ENCODE measurements at regions not wholly inside any gene's neighbourhood (a gene's known extent, or its start where the extent isn't known, plus 50 kb on each side); places are given as distances from the start of the nearest gene placed in this dataset.

DNA sequence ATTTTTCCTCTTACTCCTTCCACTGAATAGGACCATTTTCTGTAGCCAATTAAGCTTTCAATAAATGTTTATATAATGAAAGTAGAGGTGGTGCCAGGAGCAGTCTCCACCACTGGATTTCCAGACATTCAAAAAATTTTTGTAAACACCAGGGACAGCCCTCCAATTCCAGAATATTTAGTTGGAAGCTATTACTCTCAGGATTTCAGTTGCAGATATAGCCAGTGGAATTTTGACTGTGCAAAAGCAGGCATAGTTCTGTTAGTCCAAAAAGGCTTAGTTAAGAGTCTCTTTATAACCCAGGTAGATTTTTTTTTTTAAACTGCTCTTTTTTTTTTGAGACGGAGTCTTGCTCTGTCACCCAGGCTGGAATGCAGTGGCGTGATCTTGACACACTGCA, 138.1 kb upstream of the DMRT1 start:
- H2AFZ ChIP-seq (ENCODE audit: low read length): no peak overlapping the region
- no peak overlapping the region for H2BK120ac ChIP-seq (replicated peaks; ENCODE audit: low read depth, low read length)
- ChIA-PET POLR2A (ENCODE audit: partially characterized antibody) (interaction anchor here (0.6 kb wide), 1 partner anchor 52 kb away, joined by 3 read pairs; no protein-coding TSS in a partner anchor), CTCF (ENCODE audit: partially characterized antibody) (interaction anchor here (0.9 kb wide), 1 partner anchor 123 kb away, joined by 3 read pairs; no protein-coding TSS in a partner anchor)
- H3K23me2 ChIP-seq (ENCODE audit: low read depth, low read length): peaks cover 2% of the 10 kb centered on the region; the same call in 1 of the 2 replicates
- H3K4me2 ChIP-seq (ENCODE audit: insufficient read depth in 1 of 2, low read depth in 2 of 2, low read length in 2 of 2): no peak overlapping the region
- no peak overlapping the region for H2AK5ac ChIP-seq (ENCODE audit: low read depth, low read length)
- DNase-seq (ENCODE audit: low read depth in 1 of 2, low spot score in 2 of 2) (no peak), FAIRE-seq (no peak)
- no peak overlapping the region for H3K23ac ChIP-seq (ENCODE audit: insufficient read length)
- no peak overlapping the region for H3K27ac ChIP-seq (ENCODE audit: low read depth, low read length)
- H3K27me3 ChIP-seq (replicated peaks in 1 of 4; ENCODE audit: control insufficient read depth in 3 of 4, extremely low read depth in 1 of 4, insufficient read depth in 3 of 4, low read length in 3 of 4): no peaks in the 10 kb centered on the region
- H3K79me1 ChIP-seq (ENCODE audit: low read depth, low read length): no peaks in the 10 kb centered on the region
- no peak overlapping the region for H3K18ac ChIP-seq (ENCODE audit: extremely low read depth, low read length)
- no peak overlapping the region for H3K14ac ChIP-seq (ENCODE audit: insufficient read length)
- H2BK12ac ChIP-seq (ENCODE audit: low read depth, low read length): no peak overlapping the region
- no peak overlapping the region for H3K4ac ChIP-seq (replicated peaks; ENCODE audit: insufficient read length, low read depth, low read length)
- 100% methylated on average over 2 of the region's 2 CpGs; no CpG with 5 or more reads in 1 of the 2 experiments for WGBS, 2 experiments (ENCODE audit: extremely low coverage in 1 of 2, insufficient coverage in 1 of 2, insufficient read length in 1 of 2, insufficient replicate concordance in 2 of 2, low coverage in 1 of 2, low lambda C conversion rate in 2 of 2, missing lambda C conversion rate in 1 of 2)
- H2BK20ac ChIP-seq (ENCODE audit: low read length): no peak overlapping the region
- no peak overlapping the region for H3K4me3 ChIP-seq (ENCODE audit: extremely low read depth in 1 of 4, insufficient read depth in 2 of 4, low read depth in 3 of 4, low read length in 4 of 4)
- no peak overlapping the region for H3K56ac ChIP-seq (replicated peaks; ENCODE audit: insufficient read length, low read depth, low read length)
- H4K8ac ChIP-seq (ENCODE audit: extremely low read depth, insufficient read depth, low read length): no peak overlapping the region
- H3K9ac ChIP-seq (replicated peaks in 1 of 4; ENCODE audit: extremely low read depth in 1 of 4, low read depth in 3 of 4, low read length in 3 of 4): no peak overlapping the region
- H3K9me3 ChIP-seq (ENCODE audit: insufficient read depth in 2 of 2, low read depth in 1 of 2, low read length in 1 of 2): no peaks in the 10 kb centered on the region
- no peaks in the 10 kb centered on the region for H4K20me1 ChIP-seq (replicated peaks in 1 of 2; ENCODE audit: control insufficient read depth in 1 of 2, insufficient read depth in 2 of 2, low read length in 2 of 2)
- H4K91ac ChIP-seq (replicated peaks; ENCODE audit: insufficient read length, low read length): no peak overlapping the region
- no peak overlapping the region for H2BK5ac ChIP-seq (ENCODE audit: low read depth, low read length)
- H3K36me3 ChIP-seq (ENCODE audit: control insufficient read depth in 2 of 4, insufficient read depth in 4 of 4, low read length in 3 of 4): no peaks in the 10 kb centered on the region
- H3K4me1 ChIP-seq (replicated peaks in 1 of 4; ENCODE audit: control insufficient read depth in 3 of 4, insufficient read depth in 4 of 4, low read length in 3 of 4): peaks cover under 1 to 12% (median 6%) of the 10 kb centered on the region in 4 experiments; a peak in 6 of 7 replicates
- no peak overlapping the region for H2BK15ac ChIP-seq (ENCODE audit: low read length)
- no peaks in the 10 kb centered on the region for H3K79me2 ChIP-seq (ENCODE audit: control insufficient read depth in 1 of 2, insufficient read depth in 2 of 2, low read length in 2 of 2)
- H4K5ac ChIP-seq (ENCODE audit: insufficient read length, low read depth, low read length): no peak overlapping the region
- no peak for TF ChIP-seq CBX8 (IDR thresholded peaks at IDR 0.05; ENCODE audit: borderline replicate concordance, low read depth, low read length)
- TF ChIP-seq SIX5 (IDR thresholded peaks at IDR 0.05; ENCODE audit: low read depth, low read length): no peak
- no peak for TF ChIP-seq KDM4A (IDR thresholded peaks at IDR 0.05; ENCODE audit: low read depth, low read length, severe bottlenecking)
- no peak for TF ChIP-seq FOSL1 (IDR thresholded peaks at IDR 0.05; ENCODE audit: insufficient read depth, low read depth, low read length)
- no peak for TF ChIP-seq NANOG (IDR thresholded peaks at IDR 0.05; ENCODE audit: insufficient read depth, low read depth, low read length, poor library complexity, severe bottlenecking)
- no peak for TF ChIP-seq SAP30 (IDR thresholded peaks at IDR 0.05; ENCODE audit: insufficient read depth, insufficient replicate concordance, low read length)
- no peak for TF ChIP-seq POU5F1 (IDR thresholded peaks at IDR 0.05; ENCODE audit: low read depth, low read length)
- no peak for TF ChIP-seq GTF2F1 (IDR thresholded peaks at IDR 0.05; ENCODE audit: borderline replicate concordance, low read depth, low read length)
- TF ChIP-seq CHD1 (IDR thresholded peaks at IDR 0.05; ENCODE audit: low read depth, low read length): no peak
- TF ChIP-seq HDAC2 (IDR thresholded peaks at IDR 0.05; ENCODE audit: borderline replicate concordance in 1 of 2, low read depth in 2 of 2, low read length in 2 of 2): no peak
- no peak for TF ChIP-seq CEBPB (IDR thresholded peaks at IDR 0.05; ENCODE audit: low read depth, low read length)
- TF ChIP-seq RBBP5 (IDR thresholded peaks at IDR 0.05; ENCODE audit: borderline replicate concordance, low read depth, low read length): no peak
- no peak for TF ChIP-seq TCF12 (IDR thresholded peaks at IDR 0.05; ENCODE audit: low read depth, low read length)
- no peak for TF ChIP-seq JUN (IDR thresholded peaks at IDR 0.05; ENCODE audit: low read depth, low read length)
- TF ChIP-seq KDM1A (IDR thresholded peaks at IDR 0.05; ENCODE audit: borderline replicate concordance, low read length): no peak

Data from H1 (cell line).